CD14-positive monocyte (primary cell): ENCODE measurements at regions not wholly inside any gene's neighbourhood (a gene's known extent, or its start where the extent isn't known, plus 50 kb on each side); places are given as distances from the start of the nearest gene placed in this dataset.
"Not testable (repeated sequence)": the region's sequence is repeated elsewhere in the genome, so short reads cannot be mapped to it uniquely, and the experiment has no call there.

Source experiments
- DNase-seq, 3 donors: peaks; one replicate each; pipeline ENCODE4 v3.0.0-alpha.2; 2011 to 2022
- H2AFZ ChIP-seq: 2 replicates; pipeline ENCODE4 v1.6.0; 2012; ENCODE audit warnings: mild to moderate bottlenecking, low read depth, low read length, inconsistent platforms; ENCODE audit not compliant: insufficient read depth, poor library complexity, severe bottlenecking
- H3K27ac ChIP-seq, 2 donors: 1 replicate in 1 of 2; 2 replicates in 1 of 2; pipeline ENCODE4 v1.5.1; 2012 to 2013; ENCODE audit warnings: low read length in 2 of 2, control low read depth in 1 of 2, inconsistent platforms in 1 of 2, low read depth in 1 of 2, mild to moderate bottlenecking in 1 of 2
- H3K27me3 ChIP-seq, 2 donors: one replicate each; pipeline versions ENCODE4 v1.6.0 to v1.6.1; 2011 to 2013; ENCODE audit warnings: low read length in 2 of 2; ENCODE audit not compliant: control insufficient read depth in 2 of 2, insufficient read depth in 2 of 2
- H3K36me3 ChIP-seq, 2 donors: replicated peaks in 1 of 2; 1 replicate in 1 of 2; 2 replicates in 1 of 2; pipeline versions ENCODE4 v1.5.1 to v1.6.1; 2012 to 2013; ENCODE audit warnings: low read length in 2 of 2, control low read depth in 1 of 2, inconsistent platforms in 1 of 2, mild to moderate bottlenecking in 1 of 2; ENCODE audit not compliant: insufficient read depth in 2 of 2, control insufficient read depth in 1 of 2
- H3K4me1 ChIP-seq, 2 donors: 1 replicate in 1 of 2; 2 replicates in 1 of 2; pipeline versions ENCODE4 v1.5.1 to v1.6.1; 2012 to 2013; ENCODE audit warnings: low read length in 2 of 2, control low read depth in 1 of 2, inconsistent platforms in 1 of 2, mild to moderate bottlenecking in 1 of 2, moderate library complexity in 1 of 2; ENCODE audit not compliant: insufficient read depth in 2 of 2, control insufficient read depth in 1 of 2
- H3K4me2 ChIP-seq: replicated peaks from 2 replicates; pipeline ENCODE3; 2012; ENCODE audit warnings: low read length, moderate library complexity, mild to moderate bottlenecking; ENCODE audit not compliant: poor library complexity, severe bottlenecking; ENCODE audit errors: extremely low read depth
- H3K4me3 ChIP-seq, 3 experiments: fragments of 200-600 bp in 1 of 3; sonication (generic) in 1 of 3; replicated peaks in 1 of 3; 1 replicate in 2 of 3; 2 replicates in 1 of 3; pipeline ENCODE4 v1.5.1; 2011 to 2013; ENCODE audit warnings: low read length in 3 of 3, mild to moderate bottlenecking in 3 of 3, control low read depth in 2 of 3, low read depth in 2 of 3, inconsistent platforms in 1 of 3, moderate library complexity in 1 of 3
- H3K79me2 ChIP-seq: 2 replicates; pipeline ENCODE4 v1.6.0; 2012; ENCODE audit warnings: mild to moderate bottlenecking, control low read depth, inconsistent platforms, low read length, moderate library complexity; ENCODE audit not compliant: insufficient read depth
- H3K9ac ChIP-seq: 2 replicates; pipeline ENCODE4 v1.6.0; 2017; ENCODE audit warnings: low read length, mild to moderate bottlenecking; ENCODE audit not compliant: insufficient read depth, poor library complexity, severe bottlenecking
- H3K9me3 ChIP-seq, 2 donors: replicated peaks in 1 of 2; 1 replicate in 1 of 2; 2 replicates in 1 of 2; pipeline versions ENCODE4 v1.5.1 to v1.6.1; 2012 to 2013; ENCODE audit warnings: low read length in 2 of 2, control low read depth in 1 of 2; ENCODE audit not compliant: control insufficient read depth in 1 of 2, insufficient read depth in 1 of 2
- H4K20me1 ChIP-seq: 2 replicates; pipeline ENCODE4 v1.6.0; 2012; ENCODE audit warnings: mild to moderate bottlenecking, low read length, control low read depth, moderate library complexity; ENCODE audit not compliant: insufficient read depth
- H3K27ac Mint-ChIP-seq, 7 donors: one replicate each; pipeline ENCODE4 v1.8.0; 2020; ENCODE audit warnings: mild to moderate bottlenecking in 7 of 7, mixed read lengths in 7 of 7, moderate library complexity in 6 of 7, inconsistent platforms in 2 of 7
- H3K27me3 Mint-ChIP-seq, 3 donors: one replicate each; pipeline ENCODE4 v1.8.0; 2021 to 2022; ENCODE audit warnings: low read depth in 3 of 3, mild to moderate bottlenecking in 3 of 3, mixed read lengths in 3 of 3, moderate library complexity in 3 of 3, inconsistent platforms in 1 of 3
- H3K36me3 Mint-ChIP-seq, 2 donors: one replicate each; pipeline ENCODE4 v1.8.0; 2020; ENCODE audit warnings: mixed read lengths in 2 of 2, inconsistent platforms in 1 of 2, mild to moderate bottlenecking in 1 of 2
- H3K4me1 Mint-ChIP-seq: one replicate; pipeline ENCODE4 v1.8.0; 2020; ENCODE audit warnings: mild to moderate bottlenecking, mixed read lengths
- H3K4me3 Mint-ChIP-seq, 2 donors: one replicate each; pipeline ENCODE4 v1.8.0; 2020; ENCODE audit warnings: mild to moderate bottlenecking in 2 of 2, mixed read lengths in 2 of 2, moderate library complexity in 1 of 2
- H3K9me3 Mint-ChIP-seq, 7 donors: one replicate each; pipeline ENCODE4 v1.8.0; 2020 to 2022; ENCODE audit warnings: mixed read lengths in 7 of 7, mild to moderate bottlenecking in 6 of 7, moderate library complexity in 6 of 7, inconsistent platforms in 2 of 7
- WGBS: methylation state at CpG from one replicate; pipeline ENCODE4 v1.1.5; 2013; ENCODE audit warnings: missing lambda C conversion rate; ENCODE audit not compliant: insufficient coverage; 5-methylcytosine and 5-hydroxymethylcytosine counted together
- intact Hi-C, 2 donors: fragments of 100-400 bp; cut with micrococcal nuclease; formaldehyde crosslinking; loops; one replicate each; pipeline versions ENCODE4 v1.15.0 to v1.15.1; 2023
- TF ChIP-seq, protein P1 (sequence below): fragments of 200-600 bp; IDR thresholded peaks from one replicate; pipeline ENCODE4 v1.8.0; 2022; ENCODE audit warnings: antibody characterized with exemption, mild to moderate bottlenecking

DNA sequence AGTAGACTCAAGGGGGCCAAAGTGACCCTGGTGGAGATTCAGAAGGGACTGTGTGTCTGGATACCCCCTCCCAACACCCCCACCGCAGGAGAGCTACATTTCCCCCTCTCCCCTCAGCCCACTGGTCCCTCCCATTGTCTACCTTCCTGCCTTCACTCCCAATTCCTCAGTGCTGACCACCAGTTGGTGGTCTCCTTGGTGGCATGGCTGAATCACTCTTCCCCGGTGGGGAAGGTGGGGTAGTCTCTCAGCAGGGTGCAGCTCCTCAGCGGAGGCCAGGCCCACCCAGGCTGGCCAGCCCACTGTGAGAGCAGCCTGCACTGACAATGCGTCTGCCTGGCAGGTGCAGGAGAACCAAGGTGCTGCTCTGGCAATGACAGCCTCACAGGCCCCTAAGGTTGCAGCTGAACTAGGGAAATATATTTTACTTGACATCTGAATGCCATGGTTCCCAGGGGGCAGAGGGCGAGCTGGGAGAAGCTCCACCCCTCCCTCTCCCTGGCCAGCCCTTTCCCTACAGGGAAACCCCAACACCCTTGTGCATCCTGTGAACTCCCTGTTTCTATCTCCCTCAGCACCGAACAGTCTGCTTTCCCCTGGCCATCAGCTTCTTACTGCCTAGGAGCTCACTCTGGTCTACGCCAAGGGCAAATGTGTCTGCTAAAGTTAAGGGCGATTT, 62.6 kb upstream of the PAX8 start:
- Histone ChIP-seq H2AFZ (no peak overlapping the region), H3K27ac (no peak overlapping the region), H3K9ac (no peak overlapping the region), H3K4me2 (no peak overlapping the region), H3K36me3 (no peaks in the 10 kb centered on the region), H3K79me2 (no peaks in the 10 kb centered on the region), H3K9me3 (no peaks in the 10 kb centered on the region), H3K27me3 (peaks cover 0 to 3% of the 10 kb centered on the region in 2 donors), H3K4me1 (peaks cover 10 to 14% of the 10 kb centered on the region in 2 donors), H4K20me1 (no peaks in the 10 kb centered on the region), H3K4me3 (no peak overlapping the region)
- H3K27ac Mint-ChIP-seq: peak overlapping the region in 1 of 7 donors; percentile 57
- peaks cover 0 to 2% (median 0%) of the 10 kb centered on the region in 7 donors for H3K9me3 Mint-ChIP-seq
- intact Hi-C loops: no loop called here
- 95% methylated on average over 4 of the region's 8 CpGs for WGBS
- peaks cover 18% of the 10 kb centered on the region for H3K4me1 Mint-ChIP-seq
- TF ChIP-seq, protein P1, sequence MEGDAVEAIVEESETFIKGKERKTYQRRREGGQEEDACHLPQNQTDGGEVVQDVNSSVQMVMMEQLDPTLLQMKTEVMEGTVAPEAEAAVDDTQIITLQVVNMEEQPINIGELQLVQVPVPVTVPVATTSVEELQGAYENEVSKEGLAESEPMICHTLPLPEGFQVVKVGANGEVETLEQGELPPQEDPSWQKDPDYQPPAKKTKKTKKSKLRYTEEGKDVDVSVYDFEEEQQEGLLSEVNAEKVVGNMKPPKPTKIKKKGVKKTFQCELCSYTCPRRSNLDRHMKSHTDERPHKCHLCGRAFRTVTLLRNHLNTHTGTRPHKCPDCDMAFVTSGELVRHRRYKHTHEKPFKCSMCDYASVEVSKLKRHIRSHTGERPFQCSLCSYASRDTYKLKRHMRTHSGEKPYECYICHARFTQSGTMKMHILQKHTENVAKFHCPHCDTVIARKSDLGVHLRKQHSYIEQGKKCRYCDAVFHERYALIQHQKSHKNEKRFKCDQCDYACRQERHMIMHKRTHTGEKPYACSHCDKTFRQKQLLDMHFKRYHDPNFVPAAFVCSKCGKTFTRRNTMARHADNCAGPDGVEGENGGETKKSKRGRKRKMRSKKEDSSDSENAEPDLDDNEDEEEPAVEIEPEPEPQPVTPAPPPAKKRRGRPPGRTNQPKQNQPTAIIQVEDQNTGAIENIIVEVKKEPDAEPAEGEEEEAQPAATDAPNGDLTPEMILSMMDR: no peak
- H3K4me3 Mint-ChIP-seq: no peak overlapping the region
- no peak for DNase-seq
- H3K36me3 Mint-ChIP-seq: no peaks in the 10 kb centered on the region
- peaks cover 0 to 12% (median 2%) of the 10 kb centered on the region in 3 donors for H3K27me3 Mint-ChIP-seq

DNA sequence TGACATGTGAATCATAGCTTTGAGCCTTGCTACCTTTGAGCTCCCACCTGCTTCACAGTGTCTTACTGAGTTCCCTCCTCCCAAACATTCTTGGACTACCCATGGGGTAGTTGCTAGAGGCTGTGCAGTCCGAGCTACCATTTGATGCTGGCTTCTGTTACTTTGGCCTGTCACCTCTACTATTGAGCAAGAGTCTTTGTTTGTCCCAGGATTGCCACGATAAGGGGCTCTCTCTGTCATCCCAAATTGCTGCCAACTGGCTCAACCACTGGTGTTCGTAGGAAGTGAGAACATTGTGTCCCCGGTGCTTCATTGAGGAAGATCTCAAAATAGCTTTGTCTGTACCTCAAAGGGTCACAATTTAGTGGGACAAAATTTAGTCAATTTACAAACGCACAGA, 59.1 kb upstream of the PAX8 start:
- peaks cover 0 to 3% of the 10 kb centered on the region in 2 donors for H3K27me3 ChIP-seq
- no peaks in the 10 kb centered on the region for H3K36me3 Mint-ChIP-seq
- H3K27ac ChIP-seq: no peak overlapping the region
- peaks cover 6 to 10% of the 10 kb centered on the region in 2 donors for H3K4me1 ChIP-seq
- H4K20me1 ChIP-seq: no peaks in the 10 kb centered on the region
- no peak overlapping the region for H3K9ac ChIP-seq
- H3K9me3 ChIP-seq: no peaks in the 10 kb centered on the region
- no peak overlapping the region for H3K4me3 ChIP-seq
- H3K27ac Mint-ChIP-seq: peak overlapping the region in 1 of 7 donors; percentile 23
- no peaks in the 10 kb centered on the region for H3K36me3 ChIP-seq
- peaks cover 0 to 11% (median 2%) of the 10 kb centered on the region in 3 donors for H3K27me3 Mint-ChIP-seq
- DNase-seq: no peak
- H3K4me2 ChIP-seq: no peak overlapping the region
- 43% methylated on average over 5 of the region's 5 CpGs for WGBS
- H3K79me2 ChIP-seq: no peaks in the 10 kb centered on the region
- peaks cover 0 to 2% (median 0%) of the 10 kb centered on the region in 7 donors for H3K9me3 Mint-ChIP-seq
- intact Hi-C loops: no loop called here
- H3K4me1 Mint-ChIP-seq: peaks cover 15% of the 10 kb centered on the region
- H3K4me3 Mint-ChIP-seq: no peak overlapping the region
- TF ChIP-seq, protein P1: no peak
- H2AFZ ChIP-seq: no peak overlapping the region

DNA sequence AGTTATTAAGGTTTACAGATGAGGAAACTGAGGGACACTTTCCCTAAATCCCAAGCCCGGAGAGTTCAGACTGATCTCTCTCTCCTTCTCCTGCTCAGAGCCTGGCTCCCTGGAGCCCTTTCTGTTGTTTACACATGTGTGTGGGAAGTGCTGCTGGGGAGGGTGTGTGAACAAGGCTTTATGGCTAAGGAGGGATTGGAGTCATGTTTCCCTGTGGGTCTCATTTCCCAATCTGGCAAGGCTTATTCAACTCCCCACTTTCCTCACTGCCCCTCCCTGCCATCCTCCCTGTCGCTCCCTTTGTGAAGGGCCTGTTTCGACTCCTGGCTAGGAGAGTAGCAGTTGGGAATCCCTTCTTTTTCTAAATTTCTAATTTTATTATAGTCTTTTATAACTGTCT, 57.3 kb upstream of the PAX8 start:
- intact Hi-C loops, H3K9me3 Mint-ChIP-seq, H3K4me1 ChIP-seq, H3K36me3 ChIP-seq, H3K4me1 Mint-ChIP-seq, DNase-seq, H3K36me3 Mint-ChIP-seq, H4K20me1 ChIP-seq, H3K4me3 ChIP-seq, H3K4me3 Mint-ChIP-seq, H3K27ac ChIP-seq, H2AFZ ChIP-seq, H3K9me3 ChIP-seq, H3K9ac ChIP-seq, H3K79me2 ChIP-seq, H3K27me3 ChIP-seq, H3K27ac Mint-ChIP-seq, H3K4me2 ChIP-seq: not testable (repeated sequence)
- WGBS: no CpG with 5 or more reads among the region's 3 CpGs
- peaks cover 0 to 11% (median 4%) of the 10 kb centered on the region in 3 donors for H3K27me3 Mint-ChIP-seq
